Keratinocyte (primary cell): ENCODE measurements at regions not wholly inside any gene's neighbourhood (a gene's known extent, or its start where the extent isn't known, plus 50 kb on each side); places are given as distances from the start of the nearest gene placed in this dataset.

Experiments
- CTCF ChIP-seq, 3 experiments: IDR thresholded peaks in 1 of 3; conservative IDR thresholded peaks in 1 of 3; optimal IDR thresholded peaks in 1 of 3; 2 replicates in 2 of 3; 3 replicates in 1 of 3; pipeline versions ENCODE3 to v1.5.1; 2011; ENCODE audit warnings: low read length in 3 of 3, mild to moderate bottlenecking in 3 of 3, moderate library complexity in 2 of 3, control low read depth in 1 of 3, inconsistent platforms in 1 of 3; ENCODE audit not compliant: insufficient read depth in 2 of 3; ENCODE audit errors: extremely low read depth in 1 of 3
- EZH2 ChIP-seq: IDR thresholded peaks from one replicate; pipeline ENCODE4 v1.6.1; 2012; ENCODE audit warnings: inconsistent platforms, mild to moderate bottlenecking, low read length, moderate library complexity

DNA sequence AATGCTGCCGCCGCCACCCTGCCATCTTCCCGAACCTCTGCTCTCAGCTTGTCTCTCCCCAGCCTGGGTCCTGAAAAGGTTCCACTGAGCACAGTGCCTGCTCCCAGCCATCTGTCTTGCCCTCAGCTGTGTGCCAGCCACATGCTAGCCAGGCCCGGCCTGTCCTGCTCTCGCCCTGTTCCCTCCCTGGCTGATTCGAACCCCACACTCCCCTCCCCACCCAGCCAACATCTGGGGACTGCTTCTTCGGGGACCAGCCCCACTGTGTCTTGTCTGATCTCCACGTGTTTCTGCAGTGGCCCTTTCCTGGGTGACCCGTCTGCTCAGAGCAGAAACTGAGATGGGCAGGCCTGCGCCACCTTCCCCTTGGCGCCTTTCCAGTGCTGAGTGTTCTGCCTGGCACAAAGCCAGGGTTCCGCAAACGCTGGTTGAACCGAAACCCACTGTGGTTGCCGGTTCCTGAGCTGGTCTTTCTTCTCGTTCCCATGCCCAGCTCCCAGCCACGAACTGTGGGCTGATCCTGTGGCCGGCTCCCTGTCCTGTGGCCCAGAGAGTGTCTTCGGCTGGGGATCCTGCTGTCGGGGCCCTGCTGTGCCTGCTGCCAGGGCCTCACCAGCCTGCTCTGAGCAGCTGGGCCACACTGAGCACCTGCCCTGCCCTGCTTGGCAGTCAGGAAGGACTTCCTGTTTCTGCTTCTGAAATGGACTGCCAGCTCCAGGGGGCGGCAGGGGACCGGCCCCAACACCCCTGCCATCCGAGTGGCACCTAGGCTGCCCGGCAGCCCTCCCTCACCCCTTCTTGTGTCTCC is 62.7 kb upstream of the KLF13 start:
- TF ChIP-seq CTCF (optimal IDR thresholded peaks at IDR 0.05 in 1 of 3, IDR thresholded peaks at IDR 0.05 in 1 of 3, conservative IDR thresholded peaks at IDR 0.05 in 1 of 3; ENCODE audit: extremely low read depth in 1 of 3, insufficient read depth in 2 of 3, low read length in 3 of 3) (peak in 1 of 3 experiments; percentile 3), EZH2 (no peak)
